ENCODE measurements at regions not wholly inside any gene's neighbourhood (a gene's known extent, or its start where the extent isn't known, plus 50 kb on each side); places are given as distances from the start of the nearest gene placed in this dataset.

DNA sequence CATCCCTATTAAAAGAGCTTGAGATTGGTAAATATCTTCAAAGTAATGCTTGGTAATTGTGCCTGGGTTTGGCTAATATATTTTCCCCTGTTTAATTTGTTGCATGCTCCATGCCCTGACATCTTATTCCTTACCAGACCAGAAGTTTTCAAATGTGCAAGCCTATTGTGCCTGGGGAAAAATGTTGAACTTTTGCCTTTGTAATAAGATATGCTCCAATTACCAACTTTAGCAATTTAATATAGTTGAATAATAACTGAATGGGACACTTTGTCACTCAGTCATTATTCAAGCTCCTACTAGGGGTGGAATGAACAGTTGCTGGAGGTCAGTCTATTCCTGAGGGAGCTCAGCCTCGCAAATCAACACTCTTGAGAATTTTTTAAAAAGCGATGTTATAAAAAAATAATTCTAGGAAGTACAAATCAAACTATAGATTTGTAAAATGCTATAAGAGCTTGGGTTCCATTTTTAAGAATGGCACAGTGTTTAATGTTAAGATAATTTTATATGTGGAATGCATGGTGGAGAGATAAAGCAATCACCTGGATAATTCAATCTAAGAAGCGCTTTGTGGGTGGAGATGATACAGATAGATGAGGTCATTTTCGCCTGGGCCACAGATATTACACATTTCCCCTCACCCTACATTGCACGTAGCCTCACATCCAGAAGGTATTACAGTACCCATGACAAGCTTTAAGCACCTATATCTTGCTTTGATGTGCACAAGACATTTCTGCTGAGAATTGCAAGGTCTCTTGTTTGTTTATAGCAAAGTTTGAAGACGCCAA is 231.8 kb downstream of the PIK3R1 start:
- DNase-seq (ENCODE audit: low read depth in 2 of 2, low spot score in 1 of 2): no peak

- DNase-seq (ENCODE audit: low read depth in 2 of 2, low spot score in 1 of 2): no peak
Observed at GRCh38 chr5:68449380-68449779, 233.8 kb downstream of the PIK3R1 start.

GRCh38 chr5:68450245-68450852 is 234.8 kb downstream of the PIK3R1 start:
- no peak for DNase-seq (ENCODE audit: low read depth in 2 of 2, low spot score in 1 of 2)

DNA sequence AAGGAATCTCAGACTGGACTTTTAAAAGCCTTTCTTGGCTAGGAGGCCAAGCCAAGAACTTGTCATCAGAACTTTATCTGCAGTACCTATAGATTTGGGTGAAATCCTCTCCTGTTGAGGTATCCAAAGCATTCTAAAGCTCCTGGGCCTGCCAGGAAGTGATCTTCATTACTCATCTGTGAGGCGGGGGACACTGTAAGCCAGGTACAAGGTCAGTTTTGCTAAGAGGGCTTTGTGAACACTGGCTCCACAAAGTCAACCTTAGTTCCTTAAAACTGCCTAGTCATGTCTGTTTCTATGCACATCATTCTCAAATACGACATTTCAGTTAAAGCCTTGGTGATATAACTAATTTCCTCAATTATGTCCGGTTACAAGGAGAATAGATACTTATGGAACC is 236.7 kb downstream of the PIK3R1 start:
- DNase-seq (ENCODE audit: low read depth in 2 of 2, low spot score in 1 of 2): no peak

- DNase-seq (ENCODE audit: low read depth in 2 of 2, low spot score in 1 of 2): no peak
Observed at GRCh38 chr5:68454172-68454571, 238.6 kb downstream of the PIK3R1 start.

DNA sequence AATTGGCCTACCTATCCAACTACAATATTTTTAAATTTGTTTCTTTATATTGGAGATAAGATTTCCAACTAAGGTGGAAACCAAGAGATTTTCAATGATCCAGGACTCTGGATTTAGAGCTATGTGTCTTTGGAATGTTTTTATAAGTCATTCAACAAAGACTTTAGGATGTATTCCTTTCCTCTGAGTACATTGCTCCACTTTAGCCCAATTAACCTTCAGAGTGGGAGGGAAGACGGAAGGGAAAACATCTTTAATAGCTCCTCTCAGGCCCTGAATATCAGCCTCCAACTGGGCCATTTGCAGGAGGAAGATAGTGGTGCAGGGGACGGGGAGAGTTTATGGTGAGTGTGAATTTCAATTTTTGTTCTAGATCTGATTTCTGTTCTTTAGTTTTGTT is 239.2 kb downstream of the PIK3R1 start:
- no peak for DNase-seq (ENCODE audit: low read depth in 2 of 2, low spot score in 1 of 2)

- no peak for DNase-seq (ENCODE audit: low read depth in 2 of 2, low spot score in 1 of 2)
Observed at GRCh38 chr5:68455216-68455615, 239.7 kb downstream of the PIK3R1 start.

DNA sequence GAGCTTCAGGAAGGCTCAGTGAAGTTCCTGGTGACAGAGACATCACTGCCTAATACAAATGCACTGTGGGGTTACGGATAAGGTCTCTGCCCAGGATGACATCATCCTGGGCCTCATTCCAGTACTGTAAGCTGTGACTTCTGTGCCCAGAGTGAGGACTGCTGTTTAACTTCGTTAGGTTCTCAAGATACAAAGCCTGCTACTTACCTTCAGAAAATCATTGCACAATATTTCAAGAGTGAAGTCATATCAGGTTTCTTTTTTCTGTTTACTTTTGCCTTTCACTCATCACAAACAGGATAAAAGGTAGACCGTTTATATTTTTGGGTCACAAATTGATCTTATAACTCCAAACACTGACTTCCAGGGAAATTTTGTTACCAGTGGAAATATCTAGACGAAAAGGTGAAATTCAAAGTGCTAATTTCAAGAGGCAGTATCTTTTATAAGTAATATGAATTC is 241.2 kb downstream of the PIK3R1 start:
- no peak for DNase-seq (ENCODE audit: low read depth in 2 of 2, low spot score in 1 of 2)

DNA sequence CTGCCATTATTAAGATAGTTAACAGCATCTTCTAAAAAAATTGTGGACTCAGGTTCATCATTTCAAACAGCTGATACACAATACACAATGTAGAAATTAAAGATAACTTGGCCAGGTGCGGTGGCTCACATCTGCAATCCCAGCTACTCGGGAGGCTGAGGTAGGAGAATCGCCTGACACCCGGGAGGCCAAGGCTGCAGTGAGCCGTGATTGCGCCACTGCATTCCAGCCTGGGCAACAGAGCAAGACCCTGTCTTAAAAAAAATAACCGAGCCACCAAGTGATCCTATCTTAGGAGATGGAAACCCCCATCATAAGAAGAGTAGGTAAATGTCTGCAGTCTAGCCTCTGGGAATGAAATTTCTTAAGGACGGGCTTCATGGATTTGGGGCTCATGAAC is 241.7 kb downstream of the PIK3R1 start:
- no peak for DNase-seq (ENCODE audit: low read depth in 2 of 2, low spot score in 1 of 2)

DNA sequence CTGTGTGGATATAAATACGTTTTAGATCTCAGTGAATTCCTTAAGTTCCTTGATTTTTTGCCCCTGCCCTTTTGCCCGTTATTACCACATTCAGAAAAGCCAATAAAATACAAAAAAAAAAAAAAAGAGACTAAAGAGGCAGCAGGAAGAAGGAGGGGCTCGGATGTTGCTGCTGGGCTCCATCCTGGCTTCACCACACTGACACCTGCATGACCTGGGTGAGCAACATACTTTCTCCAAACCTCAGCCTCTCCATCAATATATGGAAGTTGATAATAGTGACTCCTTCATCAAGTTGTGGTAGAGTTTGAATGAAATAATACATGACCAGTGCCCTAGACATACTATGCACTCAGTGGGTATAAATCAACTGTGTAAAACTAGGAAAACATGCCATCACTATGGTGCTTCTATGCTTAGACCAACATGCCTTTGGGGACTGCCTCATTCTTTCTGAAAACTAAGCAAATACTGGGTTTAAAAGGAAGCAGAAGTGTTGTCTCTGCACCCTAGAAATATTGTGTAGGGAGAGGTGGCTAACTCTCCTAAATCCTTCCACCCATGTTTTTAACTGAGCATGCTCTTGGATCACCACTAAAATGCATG is 243.0 kb downstream of the PIK3R1 start:
- no peak for DNase-seq (ENCODE audit: low read depth in 2 of 2, low spot score in 1 of 2)

DNA sequence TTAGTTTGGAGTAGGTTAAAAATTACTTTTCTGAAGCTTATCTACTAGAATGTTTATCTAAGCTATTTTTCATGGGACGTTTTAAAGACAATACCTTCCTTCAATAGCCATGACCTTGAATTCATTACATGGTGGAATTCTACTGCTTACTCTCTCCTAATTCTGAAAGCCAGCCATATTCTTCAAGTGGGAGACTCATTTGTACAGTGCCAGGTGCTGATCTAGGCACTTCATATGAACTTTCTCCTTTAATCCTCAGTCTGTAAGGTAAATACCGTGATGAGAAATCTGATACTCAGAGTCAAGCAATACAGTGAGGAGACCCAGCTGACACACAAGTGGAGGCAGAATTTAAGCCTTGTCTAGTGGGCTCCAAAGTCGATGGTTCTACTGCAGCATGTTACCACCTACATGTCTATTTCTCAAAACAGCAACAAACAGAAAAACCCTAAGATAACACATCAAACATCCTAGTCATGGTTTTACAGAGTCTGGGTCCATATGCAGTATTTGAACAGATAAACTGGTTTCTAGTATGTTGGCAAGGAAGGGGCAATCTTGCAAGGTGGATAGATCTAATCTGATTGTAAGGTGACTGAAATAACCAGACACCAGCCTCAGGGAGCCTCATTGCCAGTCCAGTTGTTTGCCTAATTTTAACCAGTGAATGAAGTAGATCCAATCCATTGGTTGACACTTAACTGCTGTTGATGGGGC is 243.7 kb downstream of the PIK3R1 start:
- no peak for DNase-seq (ENCODE audit: low read depth in 2 of 2, low spot score in 1 of 2)

- no peak for DNase-seq (ENCODE audit: low read depth in 2 of 2, low spot score in 1 of 2)
Observed at GRCh38 chr5:68459810-68460139, 244.2 kb downstream of the PIK3R1 start.

GRCh38 chr5:68460147-68460798 is 244.7 kb downstream of the PIK3R1 start:
- no peak for DNase-seq (ENCODE audit: low read depth in 2 of 2, low spot score in 1 of 2)

- no peak for DNase-seq (ENCODE audit: low read depth in 2 of 2, low spot score in 1 of 2)
Observed at GRCh38 chr5:68463606-68464005, 248.1 kb downstream of the PIK3R1 start.

- peak in 1 of 2 donors; percentile 6 for DNase-seq (ENCODE audit: low read depth in 2 of 2, low spot score in 1 of 2)
Observed at GRCh38 chr5:68464424-68464823, 248.9 kb downstream of the PIK3R1 start.

DNA sequence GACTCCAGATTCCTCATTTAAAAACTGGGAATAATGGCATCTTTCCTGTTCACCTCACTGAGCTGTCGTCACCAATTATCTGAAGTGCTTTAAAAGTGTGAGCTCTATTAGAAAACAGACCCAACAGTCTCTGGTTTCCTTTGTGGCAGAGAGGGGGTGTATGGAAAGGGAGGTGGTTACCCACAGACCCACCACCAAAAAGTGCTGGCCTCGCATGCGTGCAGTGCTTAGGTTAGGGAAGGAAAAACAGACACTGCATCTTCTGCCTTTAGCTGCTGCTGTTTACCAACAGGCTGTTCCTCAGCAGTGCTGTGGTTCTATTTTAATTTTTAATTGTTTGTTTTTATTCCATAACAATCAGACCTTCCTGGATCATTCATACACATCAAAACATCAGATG is 249.6 kb downstream of the PIK3R1 start:
- DNase-seq (ENCODE audit: low read depth in 2 of 2, low spot score in 1 of 2): no peak

DNA sequence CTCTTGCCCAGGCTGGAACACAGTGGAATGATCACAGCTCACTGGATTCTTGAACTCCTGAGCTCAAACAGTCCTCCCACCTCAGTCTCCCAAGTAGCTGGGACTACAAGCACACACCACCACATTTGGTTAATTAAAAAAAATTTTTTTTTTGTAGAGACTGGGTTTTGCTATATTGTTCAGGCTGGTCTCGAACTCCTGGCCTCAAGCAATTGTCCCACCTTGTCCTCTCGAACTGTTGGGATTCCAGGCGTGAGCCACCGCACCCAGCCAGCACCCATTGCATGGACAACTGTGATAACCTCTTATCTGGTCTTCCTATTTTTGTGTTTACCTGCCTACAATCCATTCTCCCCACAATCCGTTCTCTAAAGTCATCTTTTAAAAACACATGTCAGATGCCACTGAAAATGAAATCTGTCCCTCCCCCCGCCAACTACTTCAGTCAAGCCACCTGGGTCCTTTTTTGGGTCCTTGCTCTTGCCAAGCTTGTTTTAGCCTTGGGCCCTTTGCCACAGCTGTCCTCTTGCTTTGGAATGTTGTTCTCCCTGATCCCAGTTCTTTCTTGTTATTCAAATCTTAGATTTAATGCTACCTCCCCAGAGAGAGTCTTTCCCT is 250.5 kb downstream of the PIK3R1 start:
- no peak for DNase-seq (ENCODE audit: low read depth in 2 of 2, low spot score in 1 of 2)

DNA sequence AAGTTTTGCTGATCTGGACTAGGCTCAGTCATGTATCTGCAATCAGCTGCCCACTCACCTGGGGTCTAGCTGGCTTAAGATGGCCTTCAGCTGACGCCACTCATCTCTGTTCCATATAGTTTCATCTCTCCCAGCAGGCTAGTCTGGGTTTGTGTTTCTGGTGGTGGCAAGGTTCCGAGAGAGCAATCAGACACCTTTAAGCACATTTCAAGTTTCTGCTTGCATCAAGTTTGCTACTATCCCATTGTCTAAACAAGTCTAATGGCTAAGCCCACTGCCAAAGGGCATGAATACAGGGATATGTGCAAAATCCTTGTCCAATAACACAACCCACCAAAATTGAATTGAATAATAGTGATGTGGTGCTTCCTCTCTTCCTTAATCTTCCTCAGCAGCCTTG is 251.7 kb downstream of the PIK3R1 start:
- DNase-seq (ENCODE audit: low read depth in 2 of 2, low spot score in 1 of 2): no peak

- DNase-seq (ENCODE audit: low read depth in 2 of 2, low spot score in 1 of 2): no peak
Observed at GRCh38 chr5:68467794-68468193, 252.2 kb downstream of the PIK3R1 start.

GRCh38 chr5:68468322-68468721 is 252.8 kb downstream of the PIK3R1 start:
- DNase-seq (ENCODE audit: low read depth in 2 of 2, low spot score in 1 of 2): no peak

DNA sequence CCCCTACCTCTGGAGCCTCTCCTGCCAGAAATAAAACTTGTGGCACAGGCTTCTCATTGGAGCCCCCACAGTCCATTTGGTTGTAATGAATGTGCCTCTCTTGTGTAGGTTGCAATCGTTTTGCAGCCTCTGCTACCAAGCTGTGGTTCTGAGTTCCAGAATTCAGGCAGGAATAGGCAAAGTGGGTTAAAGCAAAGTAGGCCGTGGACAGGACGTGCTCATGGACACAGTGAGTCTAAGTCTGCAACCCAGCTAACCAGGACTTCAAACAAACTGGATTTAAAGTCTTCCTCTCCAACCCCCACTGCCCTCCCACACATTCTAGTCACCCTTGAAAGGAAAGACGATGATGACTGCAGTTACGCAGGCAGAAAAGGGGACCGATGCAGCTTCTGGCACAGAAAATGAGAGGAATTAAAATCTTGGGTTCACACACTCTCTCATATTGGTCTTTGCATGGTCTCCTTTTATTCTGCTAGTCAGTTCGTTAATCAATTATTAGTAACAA is 260.0 kb downstream of the PIK3R1 start:
- no peak for DNase-seq (ENCODE audit: low read depth in 2 of 2, low spot score in 1 of 2)

Measured in stimulated activated CD8-positive, alpha-beta memory T cell treated with anti-CD3 and anti-CD28 coated beads, Interleukin-4, amount 100 ng/mL, for 1 hour (primary cell).